SK-N-MC (cell line): ENCODE measurements at regions not wholly inside any gene's neighbourhood (a gene's known extent, or its start where the extent isn't known, plus 50 kb on each side); places are given as distances from the start of the nearest gene placed in this dataset.

Source experiments
- EZH2 ChIP-seq: fragments of 200-600 bp; sonication (generic); IDR thresholded peaks from one replicate; pipeline ENCODE4 v1.6.1; 2017; ENCODE audit warnings: antibody characterized with exemption
- FOXP2 ChIP-seq: optimal IDR thresholded peaks from 2 replicates; pipeline ENCODE3; 2011; ENCODE audit warnings: mild to moderate bottlenecking, moderate library complexity; ENCODE audit not compliant: insufficient read depth; ENCODE audit errors: extremely low read length, control extremely low read depth
- POLR2AphosphoS5 ChIP-seq: IDR thresholded peaks from 2 replicates; pipeline ENCODE4 v1.6.1; 2012; ENCODE audit warnings: mild to moderate bottlenecking, low read depth, low read length, borderline replicate concordance

GRCh38 chr14:55500708-55501107 lies 60.3 kb upstream of the TBPL2 start:
- TF ChIP-seq POLR2AphosphoS5 = no peak
- no peak for TF ChIP-seq EZH2
- no peak for TF ChIP-seq FOXP2
